A172 (cell line): ENCODE measurements at regions not wholly inside any gene's neighbourhood (a gene's known extent, or its start where the extent isn't known, plus 50 kb on each side); places are given as distances from the start of the nearest gene placed in this dataset.

Experiments
- DNase-seq: peaks from one replicate; pipeline ENCODE4 v3.0.0-alpha.2; 2015; ENCODE audit warnings: low spot score

- DNase-seq, result no peak
Measured at GRCh38 chr5:174287761-174288160, 242.3 kb downstream of the NSG2 start.

GRCh38 chr5:174288439-174288838, 242.9 kb downstream of the NSG2 start:
- no peak for DNase-seq

- DNase-seq, result no peak
Measured at GRCh38 chr5:174291162-174291561, 245.7 kb downstream of the NSG2 start.

- DNase-seq, result peak; percentile 28
Measured at GRCh38 chr5:174292348-174292747, 246.8 kb downstream of the NSG2 start.

- DNase-seq, result no peak
Measured at GRCh38 chr5:174293006-174293405, 247.5 kb downstream of the NSG2 start.

- DNase-seq, result no peak
Measured at GRCh38 chr5:174293481-174293880, 248.0 kb downstream of the NSG2 start.

- DNase-seq, result no peak
Measured at GRCh38 chr5:174294891-174295620, 249.6 kb downstream of the NSG2 start.

- no peak for DNase-seq
Measured at GRCh38 chr5:174295702-174296436, 250.4 kb downstream of the NSG2 start.

GRCh38 chr5:174300118-174300940, 254.8 kb downstream of the NSG2 start:
- no peak for DNase-seq

GRCh38 chr5:174300941-174301761, 255.6 kb downstream of the NSG2 start:
- DNase-seq, result no peak

GRCh38 chr5:174301848-174302625, 256.5 kb downstream of the NSG2 start:
- no peak for DNase-seq

GRCh38 chr5:174303035-174303434, 257.5 kb downstream of the NSG2 start:
- DNase-seq, result no peak

- no peak for DNase-seq
Measured at GRCh38 chr5:174303437-174304045, 258.0 kb downstream of the NSG2 start.

- DNase-seq, result no peak
Measured at GRCh38 chr5:174305241-174305681, 259.8 kb downstream of the NSG2 start.

- DNase-seq, result no peak
Measured at GRCh38 chr5:174306345-174307030, 261.0 kb downstream of the NSG2 start.

GRCh38 chr5:174307031-174307408, 261.5 kb downstream of the NSG2 start:
- DNase-seq, result no peak

GRCh38 chr5:174307656-174308271, 262.3 kb downstream of the NSG2 start:
- DNase-seq, result no peak

GRCh38 chr5:174309131-174309795, 263.8 kb downstream of the NSG2 start:
- DNase-seq, result no peak

GRCh38 chr5:174310243-174310642, 264.7 kb downstream of the NSG2 start:
- DNase-seq, result no peak
